ENCODE measurements at regions not wholly inside any gene's neighbourhood (a gene's known extent, or its start where the extent isn't known, plus 50 kb on each side); places are given as distances from the start of the nearest gene placed in this dataset.

GRCh38 chr14:82755476-82755875 is 1221.8 kb upstream of the SEL1L start:
- TF ChIP-seq RAD21 (conservative IDR thresholded peaks at IDR 0.05 in 1 of 2, IDR thresholded peaks at IDR 0.05 in 1 of 2), result no peak
- no peak for TF ChIP-seq SREBF2 (IDR thresholded peaks at IDR 0.05)
- TF ChIP-seq MAX (IDR thresholded peaks at IDR 0.05), result no peak
- TF ChIP-seq CTCF (IDR thresholded peaks at IDR 0.05), result no peak
- no peak for TF ChIP-seq KDM5A (IDR thresholded peaks at IDR 0.05)
- no peak for TF ChIP-seq BHLHE40 (IDR thresholded peaks at IDR 0.05; ENCODE audit: low read depth, low read length)
- no peak for TF ChIP-seq JUN (IDR thresholded peaks at IDR 0.05)
